ENCODE measurements at regions not wholly inside any gene's neighbourhood (a gene's known extent, or its start where the extent isn't known, plus 50 kb on each side); places are given as distances from the start of the nearest gene placed in this dataset.
A peak's percentile ranks its signal among the peaks of the same experiment; 100 is the strongest.

DNA sequence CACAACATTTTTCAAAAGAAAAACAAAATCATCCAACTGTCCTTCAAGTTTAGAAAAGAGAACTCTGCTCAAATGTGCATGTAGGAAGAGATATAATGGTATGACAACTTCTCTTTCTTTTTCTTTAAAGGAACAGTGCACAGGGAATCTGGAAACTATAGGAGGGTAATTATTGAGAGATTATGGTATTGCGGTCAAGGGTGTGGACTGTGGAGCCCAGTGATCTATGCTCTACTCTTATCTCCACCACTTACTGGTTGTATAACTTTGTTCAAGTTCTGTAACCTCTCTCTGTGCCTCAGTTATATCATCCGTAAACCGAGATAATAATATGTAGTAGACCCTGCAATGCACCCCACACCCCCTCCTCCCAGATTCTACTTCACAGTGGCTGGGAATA is 69.8 kb upstream of the PCGF5 start:
- H3K4me3 ChIP-seq, result no peak overlapping the region
- WGBS, 4 donors, result 85 to 93% (median 90%) methylated on average over 3 of the region's 3 CpGs
- TF ChIP-seq POLR2A (IDR thresholded peaks at IDR 0.05) (no peak), CTCF (IDR thresholded peaks at IDR 0.05) (no peak)
- no peaks in the 10 kb centered on the region for H3K4me1 ChIP-seq
- no peaks in the 10 kb centered on the region for H3K9me3 ChIP-seq
- H3K27ac ChIP-seq, result no peak overlapping the region
- DNase-seq (no peak), ATAC-seq (no peak)
- no peaks in the 10 kb centered on the region for H3K27me3 ChIP-seq
- no peaks in the 10 kb centered on the region for H3K36me3 ChIP-seq
- intact Hi-C loops (cut with DNase I), result loop anchor here in 2 of 10 donors (10.0 kb wide), 2 partner anchors 46 to 56 kb away; no protein-coding TSS in a partner anchor

GRCh38 chr10:91153508-91153907 is 67.0 kb upstream of the PCGF5 start:
- TF ChIP-seq POLR2A (IDR thresholded peaks at IDR 0.05), result no peak
- TF ChIP-seq CTCF (IDR thresholded peaks at IDR 0.05), result no peak
- intact Hi-C loops (cut with DNase I), result loop anchor here in 2 of 10 donors (10.0 kb wide), 2 partner anchors 49 to 59 kb away; no protein-coding TSS in a partner anchor

DNA sequence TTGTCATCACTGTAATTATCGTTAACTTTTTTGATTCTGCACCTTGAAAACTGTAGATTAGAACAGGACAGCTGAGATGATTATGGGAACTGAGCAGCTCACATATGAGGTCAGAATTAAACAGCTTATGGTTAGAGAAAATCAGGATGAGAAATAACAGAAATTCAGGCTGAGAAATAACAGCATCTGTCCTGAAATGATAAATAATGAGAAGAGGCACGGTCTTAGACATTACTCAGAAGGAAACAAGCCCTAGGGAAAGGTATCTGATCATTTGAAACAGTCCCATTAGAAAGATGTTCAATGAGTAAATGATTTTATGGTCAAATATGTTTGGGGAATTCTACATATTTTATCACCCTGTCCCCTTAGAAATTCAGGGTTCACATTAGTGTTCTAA is 65.6 kb upstream of the PCGF5 start:
- 80 to 86% (median 84%) methylated on average over 2 of the region's 2 CpGs for WGBS, 4 donors
- H3K4me3 ChIP-seq, result no peak overlapping the region
- no peaks in the 10 kb centered on the region for H3K9me3 ChIP-seq
- ATAC-seq, result no peak
- TF ChIP-seq CTCF (IDR thresholded peaks at IDR 0.05), result no peak
- no peak for TF ChIP-seq POLR2A (IDR thresholded peaks at IDR 0.05)
- no peaks in the 10 kb centered on the region for H3K36me3 ChIP-seq
- H3K27ac ChIP-seq, result no peak overlapping the region
- H3K27me3 ChIP-seq, result no peaks in the 10 kb centered on the region
- no peak for DNase-seq
- H3K4me1 ChIP-seq, result peaks cover 0 to 7% (median 0%) of the 10 kb centered on the region in 12 donors
- intact Hi-C loops (cut with DNase I), result loop anchor here in 3 of 10 donors (5.0 to 10.0 kb wide), 4 partner anchors 50 to 67 kb away; partner anchors contain the start of gene PCGF5 (in 1 of the 3)

More at GRCh38 chr10:91153508-91153907, 67.0 kb upstream of the PCGF5 start:
- Histone ChIP-seq H3K27me3 (no peaks in the 10 kb centered on the region), H3K36me3 (no peaks in the 10 kb centered on the region), H3K27ac (no peak overlapping the region), H3K9me3 (no peaks in the 10 kb centered on the region), H3K4me1 (peaks cover 0 to 7% (median 0%) of the 10 kb centered on the region in 12 donors), H3K4me3 (no peak overlapping the region)
- DNase-seq, result peak in 1 of 5 donors; percentile 60
- 94 to 96% (median 95%) methylated on average over 24 to 29 of the region's 29 CpGs for WGBS, 4 donors
- ATAC-seq, result no peak

- Histone ChIP-seq H3K27ac (no peak overlapping the region), H3K36me3 (no peaks in the 10 kb centered on the region), H3K9me3 (no peaks in the 10 kb centered on the region), H3K27me3 (no peaks in the 10 kb centered on the region), H3K4me3 (no peak overlapping the region), H3K4me1 (peaks cover 0 to 7% (median 0%) of the 10 kb centered on the region in 12 donors)
- DNase-seq (no peak), ATAC-seq (no peak)
- intact Hi-C loops (cut with DNase I), result loop anchor here in 3 of 10 donors (5.0 to 10.0 kb wide), 4 partner anchors 51 to 66 kb away; partner anchors contain the start of gene PCGF5 (in 1 of the 3)
- 71 to 76% (median 75%) methylated on average over 2 of the region's 2 CpGs for WGBS, 4 donors
- TF ChIP-seq CTCF (IDR thresholded peaks at IDR 0.05) (no peak), POLR2A (IDR thresholded peaks at IDR 0.05) (no peak)
Measured at GRCh38 chr10:91156196-91156595, 64.3 kb upstream of the PCGF5 start.
